GM04503 (cell line): ENCODE measurements at regions not wholly inside any gene's neighbourhood (a gene's known extent, or its start where the extent isn't known, plus 50 kb on each side); places are given as distances from the start of the nearest gene placed in this dataset.

Experiments
- DNase-seq: peaks from one replicate; pipeline ENCODE4 v3.0.0-alpha.2; 2012; ENCODE audit warnings: low read depth

DNA sequence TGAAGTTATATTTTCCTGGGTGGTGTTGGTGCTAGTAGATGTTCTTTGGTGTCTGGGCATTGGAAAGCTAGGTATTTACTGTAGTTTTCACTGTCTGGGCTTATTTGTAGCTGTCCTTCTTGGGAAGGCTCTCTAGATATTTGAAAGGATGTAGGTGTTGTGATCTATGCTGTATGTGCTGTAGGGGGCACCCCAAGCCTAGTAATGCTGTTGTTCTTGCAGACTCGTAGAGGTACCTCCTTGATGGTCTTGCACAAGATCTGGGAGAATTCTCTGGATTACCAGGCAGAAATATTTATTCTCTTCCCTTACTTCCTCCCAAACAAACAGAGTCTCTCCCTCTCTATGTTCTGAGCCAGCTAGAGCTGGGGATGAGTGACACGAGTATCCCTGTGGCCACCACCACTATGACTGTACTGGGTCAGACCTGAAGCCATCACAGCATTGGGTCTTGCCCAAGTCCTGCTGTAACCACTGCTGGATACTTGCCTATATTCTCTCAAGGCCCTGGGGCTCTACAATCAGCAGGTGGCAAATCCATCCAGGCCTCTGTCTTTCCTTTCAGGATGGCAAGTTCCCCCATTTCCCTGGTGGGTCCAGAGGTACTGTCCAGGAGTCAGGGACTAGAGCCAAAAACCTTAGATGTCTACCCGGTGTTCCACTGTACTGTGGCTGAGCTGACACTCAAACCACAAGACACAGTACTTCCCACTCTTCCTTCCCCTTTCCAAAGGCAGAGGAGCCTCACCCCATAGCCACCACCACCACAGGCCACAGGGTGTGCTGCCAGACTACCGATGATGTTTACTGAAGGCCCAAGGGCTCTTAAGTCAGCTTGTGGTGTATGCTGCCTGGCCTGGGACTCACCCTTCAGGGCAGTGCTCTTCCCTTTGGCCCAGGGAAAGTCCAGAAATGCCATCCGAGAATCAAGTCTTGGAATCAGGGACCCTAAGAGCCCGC, 195.2 kb upstream of the DPPA4 start:
- peak; percentile 45 for DNase-seq

DNA sequence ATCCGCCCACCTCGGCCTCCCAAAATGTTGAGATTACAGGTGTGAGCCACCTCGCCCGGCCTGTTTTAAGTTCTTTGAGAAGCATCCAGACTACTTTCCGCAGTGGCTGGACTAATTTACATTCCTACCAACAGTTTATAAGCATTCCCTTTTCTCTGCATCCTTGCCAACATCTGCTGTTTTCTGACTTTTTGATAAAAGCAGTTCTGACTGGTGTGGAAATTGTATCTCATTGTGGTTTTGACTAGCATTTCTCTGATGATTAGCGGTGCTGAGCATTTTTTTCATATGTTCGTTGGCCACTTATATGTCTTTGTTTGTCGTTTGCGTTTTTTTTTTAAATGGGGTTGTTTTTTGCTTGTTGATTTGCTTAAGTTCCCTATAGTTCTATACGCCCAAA, 208.4 kb upstream of the DPPA4 start:
- DNase-seq: no peak

DNA sequence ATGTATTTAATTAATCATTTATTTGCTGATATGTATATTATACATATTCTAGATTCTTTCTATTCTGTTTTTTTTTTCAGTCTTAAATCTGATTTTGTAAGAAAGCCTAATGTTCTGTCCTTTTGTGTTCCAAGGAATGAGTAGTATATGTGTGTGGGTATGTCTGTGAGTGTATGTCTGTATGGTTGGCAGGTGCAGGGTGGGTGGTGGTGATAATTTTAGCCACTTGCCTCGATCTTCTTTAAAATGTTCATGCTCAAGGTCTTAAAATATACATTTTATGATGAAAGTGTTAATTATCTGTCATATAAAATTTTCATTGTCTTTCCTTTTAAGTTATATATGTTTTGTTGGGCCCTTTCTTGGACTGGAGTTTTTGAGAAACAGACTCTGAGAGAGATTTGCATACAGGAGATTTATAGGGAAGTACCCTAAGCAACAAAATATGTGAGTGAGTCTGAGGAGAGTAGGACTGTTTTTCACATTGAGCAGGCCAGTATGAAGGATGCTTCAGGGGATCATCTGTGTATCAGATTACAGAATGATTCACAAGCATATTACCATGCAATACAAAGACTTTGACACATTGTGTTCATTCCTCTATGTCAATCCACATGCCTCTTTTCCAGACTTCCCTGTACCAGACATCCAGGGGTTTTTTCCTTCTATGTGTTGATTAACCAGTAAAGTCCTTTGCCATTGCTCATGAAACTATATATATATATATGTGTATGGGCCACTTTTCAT, 211.0 kb upstream of the DPPA4 start:
- DNase-seq: no peak

DNA sequence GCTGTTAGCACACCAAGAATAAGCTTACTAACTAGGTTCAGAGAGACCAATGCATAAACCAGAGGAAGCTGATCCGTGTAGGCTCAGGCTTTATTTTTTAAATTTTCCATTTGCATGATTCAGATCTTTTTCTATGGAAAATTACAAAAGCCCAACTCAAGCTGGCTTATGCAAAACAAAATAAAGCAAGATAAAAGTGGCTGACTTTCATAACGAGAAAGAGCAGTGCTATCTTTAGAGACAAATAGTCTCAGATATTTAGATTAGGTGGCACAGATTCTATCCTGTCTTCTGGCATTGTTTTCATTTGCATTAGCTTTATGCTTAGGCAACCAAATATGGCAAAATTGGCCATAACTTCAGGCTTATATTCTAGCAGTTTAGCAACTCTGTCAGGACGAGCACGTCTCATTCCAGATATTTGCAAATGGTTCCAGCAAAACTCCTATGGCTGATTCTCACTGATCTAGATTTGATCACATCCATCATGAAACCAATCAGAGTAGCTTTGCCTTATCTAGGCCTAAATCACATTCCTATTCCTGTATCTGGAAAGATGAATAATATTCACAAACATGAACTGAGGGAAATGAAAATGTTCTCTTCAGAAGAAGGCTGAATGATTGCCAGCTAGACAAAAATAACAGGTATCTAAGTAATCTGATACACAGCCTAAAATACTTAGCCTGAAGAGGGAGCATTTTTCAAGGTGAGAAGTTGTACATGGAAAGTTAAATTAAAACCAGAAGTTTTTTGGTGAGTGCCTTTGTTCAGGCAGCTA, 216.4 kb upstream of the DPPA4 start:
- no peak for DNase-seq

DNA sequence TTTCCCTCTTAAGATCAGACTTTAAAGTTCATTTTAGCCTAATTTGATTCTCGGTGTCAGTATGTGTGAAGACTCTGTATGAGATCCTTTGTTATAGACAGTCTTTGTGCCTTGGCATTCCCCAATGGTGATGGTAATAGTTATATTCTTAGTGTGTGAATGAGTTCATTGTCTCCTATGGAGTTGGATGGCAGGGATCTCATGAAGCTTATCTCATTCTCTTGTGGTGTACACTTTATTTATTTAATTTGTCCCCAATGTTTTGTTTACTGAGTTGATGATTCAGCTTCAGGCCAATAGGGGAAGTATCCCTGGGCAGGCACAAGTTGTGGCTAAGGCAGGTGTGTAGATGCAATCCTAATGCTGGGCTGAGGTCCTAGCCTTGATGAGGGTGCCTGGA, 222.0 kb upstream of the DPPA4 start:
- DNase-seq: no peak

DNA sequence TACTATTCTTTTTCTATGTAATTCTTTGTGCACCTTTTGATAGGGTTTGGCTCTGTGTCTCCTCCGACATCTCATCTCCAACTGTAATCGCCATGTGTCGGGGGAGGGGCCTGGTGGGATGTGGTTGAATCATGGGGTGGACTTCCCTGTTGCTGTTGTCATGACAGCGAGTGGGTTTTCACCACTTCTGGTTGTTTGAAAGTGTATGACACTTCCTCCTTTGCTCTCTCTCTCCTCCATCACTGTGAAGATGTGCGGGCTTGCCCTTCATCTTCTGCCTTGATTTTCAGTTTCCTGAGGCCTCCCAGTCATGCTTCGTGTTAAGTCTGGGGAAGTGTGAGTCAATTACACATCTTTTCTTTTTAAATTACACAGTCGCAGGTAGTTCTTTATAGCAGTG, 225.8 kb upstream of the DPPA4 start:
- DNase-seq: no peak

DNA sequence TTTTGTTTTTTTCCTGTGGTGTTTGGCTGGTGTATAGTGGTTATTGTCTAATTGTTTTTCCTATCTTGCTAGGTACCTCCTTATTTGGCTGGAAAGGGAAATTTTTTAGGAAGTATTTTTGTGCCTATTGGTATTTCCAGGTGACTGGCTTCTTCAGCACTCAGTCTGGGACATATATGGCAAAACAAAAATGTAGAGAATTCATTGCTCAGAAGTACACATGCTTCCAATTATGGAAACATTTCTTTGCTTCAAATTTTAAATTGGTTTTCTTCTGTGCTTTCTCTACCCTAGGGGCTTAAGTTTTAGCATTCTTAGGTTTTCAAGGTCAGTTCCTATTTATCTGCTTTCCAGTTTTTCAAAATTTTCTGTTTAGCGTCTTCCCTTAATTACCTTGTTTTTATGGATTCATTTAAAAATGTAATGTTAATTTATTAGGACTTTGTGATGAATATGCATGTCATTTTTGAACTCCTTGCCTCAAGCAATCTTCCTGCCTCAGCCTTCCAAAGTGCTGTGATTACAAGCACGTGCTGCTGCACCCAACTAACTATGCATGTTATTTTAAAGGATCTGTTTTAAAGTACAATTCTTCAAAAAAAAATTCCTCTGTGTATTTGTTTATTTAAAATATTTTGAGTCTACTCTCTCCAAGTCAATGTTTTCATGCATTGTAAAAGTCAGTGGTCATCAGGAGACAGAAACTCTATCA, 231.9 kb upstream of the DPPA4 start:
- DNase-seq: no peak

DNA sequence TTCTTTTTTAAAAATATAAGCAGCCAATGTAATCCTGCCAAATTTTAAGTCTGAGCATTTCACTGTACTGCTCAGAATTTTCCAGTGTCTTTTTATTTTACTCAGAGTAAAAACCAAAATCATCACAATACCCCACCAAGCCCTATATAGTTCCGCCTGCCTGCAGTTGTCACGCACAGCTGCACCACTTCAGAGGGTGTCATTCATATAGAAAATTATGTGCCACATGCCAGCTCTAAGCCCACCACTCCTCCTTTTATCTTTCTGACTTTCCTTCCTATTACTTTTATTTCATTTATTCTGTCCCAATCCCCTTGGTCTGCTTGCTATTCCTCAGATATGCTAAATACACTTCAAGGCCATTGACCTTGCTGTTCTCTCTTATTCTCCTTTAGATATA, 233.1 kb upstream of the DPPA4 start:
- no peak for DNase-seq

DNA sequence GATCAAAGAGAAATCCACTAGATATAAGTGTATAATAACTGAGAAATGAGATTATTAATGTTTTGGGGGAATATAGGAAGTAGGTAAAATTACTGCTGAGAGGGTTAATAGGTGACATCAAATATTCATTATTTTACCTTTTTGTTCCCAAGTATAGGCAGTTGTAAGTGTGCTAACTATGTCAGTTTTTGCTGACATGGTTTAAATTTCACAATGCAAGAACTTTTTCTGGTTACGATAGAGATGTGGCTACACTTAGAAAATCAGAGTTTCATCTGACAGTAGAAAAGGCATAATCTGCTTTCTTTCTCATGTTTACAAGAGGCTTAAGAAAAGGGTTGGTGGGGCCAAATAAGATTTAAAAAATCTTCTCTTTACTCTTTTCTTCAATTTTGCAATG, 235.0 kb upstream of the DPPA4 start:
- no peak for DNase-seq

DNA sequence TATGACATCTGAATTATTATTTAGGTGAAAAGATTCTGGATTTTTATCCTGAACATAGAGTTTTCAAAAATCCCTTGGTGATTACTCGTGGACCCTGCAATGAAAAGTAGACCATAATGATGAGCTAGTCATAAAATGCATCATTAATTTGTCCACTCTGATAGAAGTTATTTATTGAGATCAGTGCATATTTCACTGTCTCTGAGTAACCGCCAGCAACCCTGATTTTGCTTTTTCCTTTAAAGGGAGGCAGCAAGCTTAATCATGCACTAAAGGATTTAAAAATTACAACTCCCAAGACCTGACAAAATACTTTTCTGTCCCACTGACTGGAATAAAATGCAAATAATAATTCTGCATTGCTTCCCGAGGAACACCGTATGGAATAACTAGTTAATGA, 259.6 kb upstream of the DPPA4 start:
- DNase-seq: no peak

DNA sequence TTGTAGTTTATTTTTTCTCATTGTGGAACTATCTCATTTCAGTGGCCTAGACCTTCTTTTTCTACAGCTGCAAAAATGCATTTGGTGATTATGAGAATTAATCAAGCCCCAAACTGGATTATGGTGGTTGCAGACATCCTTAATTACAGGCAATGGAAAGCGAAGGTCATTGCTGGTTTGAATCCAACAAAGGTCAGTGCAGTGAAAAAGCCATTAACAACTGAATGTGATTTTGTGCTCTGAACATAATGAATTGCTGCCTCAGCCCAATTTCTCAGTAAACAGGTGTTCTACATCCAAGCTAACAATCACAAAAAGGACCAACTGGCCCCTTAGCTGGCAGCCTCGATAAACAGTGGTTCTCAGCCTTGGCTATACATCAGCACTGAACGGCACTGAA, 260.1 kb upstream of the DPPA4 start:
- DNase-seq: no peak

DNA sequence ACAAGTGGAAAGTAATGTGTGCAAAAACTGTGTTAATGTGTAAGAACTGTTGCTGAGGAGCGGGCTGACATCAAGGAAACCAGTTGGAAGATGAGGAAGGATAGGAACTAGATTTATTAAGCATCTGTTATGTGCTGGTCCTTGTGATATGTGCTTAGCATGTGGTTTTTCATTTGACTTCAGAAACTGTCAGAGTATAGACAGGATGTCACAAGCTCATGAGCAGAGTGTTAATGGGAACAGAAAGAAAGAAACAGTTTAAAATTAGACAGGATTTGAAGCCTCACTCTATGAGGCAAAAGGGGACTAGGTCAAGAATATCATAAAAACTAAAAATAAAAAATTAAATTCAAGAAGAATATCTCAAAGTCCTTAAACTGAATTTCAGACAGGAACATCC, 270.6 kb upstream of the DPPA4 start:
- DNase-seq: no peak

DNA sequence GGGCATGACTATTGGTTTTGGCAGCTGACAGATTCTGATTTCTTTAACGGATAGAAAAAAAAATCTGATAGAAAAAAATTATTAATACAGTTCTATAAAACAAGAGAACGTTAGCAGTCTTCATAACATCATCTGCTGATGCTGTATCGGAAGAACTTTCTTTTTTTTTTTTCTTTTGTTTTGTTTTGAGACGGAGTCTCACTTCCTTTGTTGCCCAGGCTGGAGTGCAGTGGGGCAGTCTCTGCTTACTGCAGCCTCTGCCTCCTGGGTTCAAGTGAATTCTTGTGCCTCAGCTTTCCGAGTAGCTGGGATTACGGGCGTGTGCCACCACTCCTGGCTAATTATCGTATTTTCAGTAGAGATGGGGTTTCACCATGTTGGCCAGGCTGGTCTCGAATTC, 271.2 kb upstream of the DPPA4 start:
- no peak for DNase-seq

DNA sequence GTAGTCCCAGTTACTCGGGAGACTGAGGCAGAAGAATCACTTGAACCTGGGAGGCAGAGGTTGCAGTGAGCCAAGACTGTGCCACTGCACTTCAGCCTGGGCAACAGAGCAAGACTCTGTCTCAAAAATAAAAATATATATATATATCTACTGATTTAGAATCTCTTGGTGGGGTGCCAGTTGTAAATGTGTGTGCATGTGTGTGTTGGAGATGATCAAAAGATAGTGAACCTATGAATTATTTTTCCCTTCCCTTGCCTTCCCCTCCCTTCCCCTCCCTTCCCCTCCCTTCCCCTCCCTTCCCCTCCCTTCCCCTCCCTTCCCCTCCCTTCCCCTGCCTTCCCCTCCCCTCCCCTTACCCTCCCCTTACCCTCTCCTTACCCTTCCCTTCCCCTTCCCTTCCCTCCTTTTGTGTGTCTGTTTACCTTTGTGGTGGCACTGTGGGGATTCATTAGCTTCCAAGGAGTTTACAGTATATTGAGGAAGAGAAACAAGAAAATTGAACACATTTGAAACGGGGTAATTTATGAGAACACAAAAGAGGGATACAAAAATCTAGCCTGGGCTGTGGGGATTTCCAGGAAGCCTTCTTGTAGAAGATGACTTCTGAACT, 281.5 kb upstream of the DPPA4 start:
- DNase-seq: no peak

DNA sequence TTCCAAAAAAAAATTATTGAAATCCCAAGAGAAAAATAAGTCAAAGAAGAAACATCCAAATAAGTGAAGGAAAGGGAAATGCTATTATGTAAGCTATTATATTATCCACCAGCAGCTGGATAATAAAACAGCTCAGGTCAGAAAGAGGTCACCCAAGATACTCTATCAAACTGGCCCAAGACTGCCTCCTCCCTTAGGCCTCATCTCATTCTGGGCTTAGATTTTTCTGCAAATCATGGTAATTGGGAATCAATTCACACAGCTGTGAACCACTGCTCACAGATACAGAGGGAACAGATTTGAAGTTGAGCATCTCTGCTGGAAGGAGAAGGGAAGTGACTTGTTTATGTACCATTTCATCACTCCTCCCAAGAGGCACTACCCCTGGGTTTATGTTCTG, 294.6 kb upstream of the DPPA4 start:
- no peak for DNase-seq

DNA sequence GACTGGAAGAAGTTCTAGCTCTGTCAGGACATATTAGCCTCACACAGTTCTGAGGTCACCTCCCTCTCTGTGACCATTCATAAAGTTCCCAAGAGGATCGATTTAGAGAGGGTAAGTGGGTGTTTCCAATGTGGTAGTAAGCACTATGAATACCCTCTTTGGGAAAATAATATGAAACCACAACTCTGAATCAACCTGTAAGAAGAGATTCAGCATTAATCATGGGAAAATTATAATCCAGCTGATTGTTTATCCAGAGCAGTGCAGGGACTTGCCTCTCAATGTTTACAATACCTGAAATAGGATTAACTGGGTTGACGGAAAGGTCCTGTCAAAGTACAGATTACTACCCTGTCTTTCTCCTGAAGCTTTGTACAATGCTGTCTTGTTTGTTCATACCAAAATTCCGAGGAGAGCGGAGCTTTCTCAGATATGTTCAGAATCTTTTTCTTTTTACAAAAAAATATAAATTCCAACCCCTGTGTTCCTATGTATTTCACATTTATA, 302.9 kb upstream of the DPPA4 start:
- no peak for DNase-seq

DNA sequence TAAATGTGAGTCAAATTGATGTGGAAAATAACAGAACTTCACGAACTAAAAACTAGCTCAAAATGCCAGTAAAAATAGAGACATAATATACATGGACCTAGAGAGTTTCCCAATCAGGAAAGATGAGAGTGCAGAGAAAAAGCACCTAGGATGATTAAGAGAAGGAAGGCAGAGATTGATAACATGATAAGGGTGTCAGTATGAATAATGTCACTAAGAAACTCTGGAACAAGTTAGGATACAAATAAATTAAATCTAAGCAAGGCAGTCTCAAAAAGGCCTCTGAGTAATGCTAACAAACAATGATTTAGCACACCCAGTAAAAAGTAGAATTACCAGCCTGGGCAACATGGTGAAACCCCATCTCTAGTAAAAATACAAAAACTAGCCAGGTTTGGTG, 304.7 kb upstream of the DPPA4 start:
- no peak for DNase-seq

DNA sequence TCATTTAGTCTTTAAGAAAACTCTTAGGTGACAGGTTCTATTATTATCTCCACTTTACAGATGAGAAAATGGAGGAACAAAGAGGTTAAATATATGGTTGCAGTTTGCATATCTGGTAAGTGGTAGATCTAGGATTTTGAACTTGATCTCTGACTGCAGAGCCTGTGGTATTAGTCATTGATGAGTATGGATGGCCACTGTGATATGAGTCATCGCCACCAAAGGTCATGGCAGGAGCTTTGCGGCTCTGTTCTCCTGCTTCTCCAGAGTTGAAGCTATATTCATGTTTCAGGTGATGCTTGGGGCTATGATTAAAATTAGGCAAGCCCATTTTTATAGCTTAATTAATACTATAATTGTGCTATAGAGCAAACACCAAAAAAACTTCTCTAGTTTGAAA, 306.2 kb upstream of the DPPA4 start:
- peak; percentile 22 for DNase-seq

DNA sequence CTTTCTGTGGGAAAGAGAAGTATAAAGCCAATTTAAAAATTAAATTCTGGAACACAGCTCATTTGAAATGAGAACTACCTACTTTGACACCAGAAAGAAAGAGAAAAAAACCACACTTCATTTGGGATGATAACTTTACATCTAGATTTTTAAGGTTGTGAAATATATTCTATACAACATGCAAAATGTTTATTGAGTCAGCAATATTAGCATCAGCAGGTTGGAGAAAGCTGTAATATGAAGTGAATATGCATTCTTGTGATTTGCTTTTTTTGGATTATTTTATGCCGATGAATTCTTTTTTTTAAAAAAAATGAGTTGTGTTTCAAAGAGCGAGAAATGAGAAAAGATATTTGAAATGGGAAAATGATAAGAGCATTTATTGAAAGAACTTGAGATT, 307.0 kb upstream of the DPPA4 start:
- no peak for DNase-seq

DNA sequence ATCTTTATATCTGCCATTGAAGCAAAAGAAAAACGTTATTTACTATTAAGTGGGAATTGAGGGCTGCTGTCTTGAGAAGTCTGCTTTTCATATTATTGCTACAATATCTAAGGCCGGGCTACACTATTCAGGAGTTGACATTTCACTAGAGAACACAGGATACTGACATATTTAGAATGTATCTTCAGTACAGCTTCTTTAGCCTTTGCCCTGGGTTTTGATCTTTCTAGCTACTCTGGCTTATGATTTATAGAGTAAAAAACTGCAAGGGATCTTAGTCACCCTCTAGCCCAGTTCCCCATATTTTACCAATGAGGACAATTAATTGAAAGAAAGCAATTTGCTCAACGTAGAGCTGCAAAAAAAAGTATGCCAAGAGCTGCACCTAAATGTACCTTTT, 307.4 kb upstream of the DPPA4 start:
- DNase-seq: no peak

DNA sequence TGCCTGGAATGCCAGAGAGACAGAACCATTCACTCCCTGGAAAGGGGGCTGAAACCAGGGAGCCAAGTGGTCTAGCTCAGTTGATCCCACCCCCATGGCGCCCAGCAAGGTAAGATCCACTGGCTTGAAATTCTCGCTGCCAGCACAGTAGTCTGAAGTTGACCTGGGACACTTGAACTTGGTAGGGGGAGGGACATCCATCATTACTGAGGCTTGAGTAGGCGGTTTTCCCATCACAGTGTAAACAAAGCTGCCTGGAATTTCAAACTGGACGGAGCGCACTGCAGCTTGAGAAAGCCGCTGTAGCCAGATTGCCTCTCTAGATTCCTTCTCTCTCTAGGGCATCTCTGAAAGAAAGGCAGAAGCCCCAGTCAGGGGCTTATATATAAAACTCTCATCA, 310.7 kb upstream of the DPPA4 start:
- no peak for DNase-seq
